ENCODE measurements at regions not wholly inside any gene's neighbourhood (a gene's known extent, or its start where the extent isn't known, plus 50 kb on each side); places are given as distances from the start of the nearest gene placed in this dataset.
"Not testable (repeated sequence)": the region's sequence is repeated elsewhere in the genome, so short reads cannot be mapped to it uniquely, and the experiment has no call there.

- no peaks in the 10 kb centered on the region for H3K27me3 Mint-ChIP-seq
- no peaks in the 10 kb centered on the region for H3K4me1 Mint-ChIP-seq
- no peak for ATAC-seq (replicated peaks; ENCODE audit: extremely low read depth, poor library complexity, severe bottlenecking)
- no peak overlapping the region for H3K4me3 Mint-ChIP-seq
- no peak for DNase-seq (ENCODE audit: low spot score in 2 of 2)
- no peaks in the 10 kb centered on the region for H3K9me3 Mint-ChIP-seq
- no peaks in the 10 kb centered on the region for H3K36me3 Mint-ChIP-seq (ENCODE audit: insufficient read depth)
- no peak overlapping the region for H3K27ac Mint-ChIP-seq (ENCODE audit: low read depth)
Observed at GRCh38 chr1:219560856-219561255, 52.0 kb downstream of the ZC3H11B start.

- no peaks in the 10 kb centered on the region for H3K9me3 Mint-ChIP-seq
- H3K4me3 Mint-ChIP-seq: no peak overlapping the region
- no peaks in the 10 kb centered on the region for H3K4me1 Mint-ChIP-seq
- DNase-seq (ENCODE audit: low spot score in 2 of 2) (no peak), ATAC-seq (replicated peaks; ENCODE audit: extremely low read depth, poor library complexity, severe bottlenecking) (no peak)
- H3K27ac Mint-ChIP-seq (ENCODE audit: low read depth): no peak overlapping the region
- H3K27me3 Mint-ChIP-seq: no peaks in the 10 kb centered on the region
- H3K36me3 Mint-ChIP-seq (ENCODE audit: insufficient read depth): no peaks in the 10 kb centered on the region
Observed at GRCh38 chr1:219559899-219560298, 53.0 kb downstream of the ZC3H11B start.

- no peaks in the 10 kb centered on the region for H3K4me1 Mint-ChIP-seq
- ATAC-seq (replicated peaks; ENCODE audit: extremely low read depth, poor library complexity, severe bottlenecking) (no peak), DNase-seq (ENCODE audit: low spot score in 2 of 2) (no peak)
- no peaks in the 10 kb centered on the region for H3K27me3 Mint-ChIP-seq
- no peak overlapping the region for H3K27ac Mint-ChIP-seq (ENCODE audit: low read depth)
- H3K4me3 Mint-ChIP-seq: no peak overlapping the region
- no peaks in the 10 kb centered on the region for H3K9me3 Mint-ChIP-seq
- no peaks in the 10 kb centered on the region for H3K36me3 Mint-ChIP-seq (ENCODE audit: insufficient read depth)
Observed at GRCh38 chr1:219555806-219556205, 57.1 kb downstream of the ZC3H11B start.

GRCh38 chr1:219555031-219555692, 57.7 kb downstream of the ZC3H11B start:
- no peak for DNase-seq (ENCODE audit: low spot score in 2 of 2)
- H3K9me3 Mint-ChIP-seq: no peaks in the 10 kb centered on the region
- ATAC-seq (replicated peaks; ENCODE audit: extremely low read depth, poor library complexity, severe bottlenecking): no peak
- H3K4me3 Mint-ChIP-seq: no peak overlapping the region
- H3K27ac Mint-ChIP-seq (ENCODE audit: low read depth): no peak overlapping the region
- no peaks in the 10 kb centered on the region for H3K4me1 Mint-ChIP-seq
- H3K36me3 Mint-ChIP-seq (ENCODE audit: insufficient read depth): no peaks in the 10 kb centered on the region
- no peaks in the 10 kb centered on the region for H3K27me3 Mint-ChIP-seq

- no peaks in the 10 kb centered on the region for H3K27me3 Mint-ChIP-seq
- no peaks in the 10 kb centered on the region for H3K9me3 Mint-ChIP-seq
- H3K4me1 Mint-ChIP-seq: no peaks in the 10 kb centered on the region
- H3K4me3 Mint-ChIP-seq: no peak overlapping the region
- H3K27ac Mint-ChIP-seq (ENCODE audit: low read depth): no peak overlapping the region
- ATAC-seq (replicated peaks; ENCODE audit: extremely low read depth, poor library complexity, severe bottlenecking) (no peak), DNase-seq (ENCODE audit: low spot score in 2 of 2) (no peak)
- no peaks in the 10 kb centered on the region for H3K36me3 Mint-ChIP-seq (ENCODE audit: insufficient read depth)
Observed at GRCh38 chr1:219553934-219554502, 58.9 kb downstream of the ZC3H11B start.

- Mint-ChIP-seq H3K4me3 (no peak overlapping the region), H3K9me3 (no peaks in the 10 kb centered on the region), H3K36me3 (ENCODE audit: insufficient read depth) (no peaks in the 10 kb centered on the region), H3K4me1 (no peaks in the 10 kb centered on the region), H3K27ac (ENCODE audit: low read depth) (no peak overlapping the region), H3K27me3 (no peaks in the 10 kb centered on the region)
- no peak for DNase-seq (ENCODE audit: low spot score in 2 of 2)
- ATAC-seq (replicated peaks; ENCODE audit: extremely low read depth, poor library complexity, severe bottlenecking): no peak
Observed at GRCh38 chr1:219550201-219550600, 62.7 kb downstream of the ZC3H11B start.

- H3K27ac Mint-ChIP-seq (ENCODE audit: low read depth): no peak overlapping the region
- no peaks in the 10 kb centered on the region for H3K36me3 Mint-ChIP-seq (ENCODE audit: insufficient read depth)
- H3K4me1 Mint-ChIP-seq: no peaks in the 10 kb centered on the region
- no peak for DNase-seq (ENCODE audit: low spot score in 2 of 2)
- H3K4me3 Mint-ChIP-seq: no peak overlapping the region
- H3K9me3 Mint-ChIP-seq: peaks cover 4% of the 10 kb centered on the region
- no peak for ATAC-seq (replicated peaks; ENCODE audit: extremely low read depth, poor library complexity, severe bottlenecking)
- H3K27me3 Mint-ChIP-seq: no peaks in the 10 kb centered on the region
Observed at GRCh38 chr1:219549215-219549614, 63.7 kb downstream of the ZC3H11B start.

GRCh38 chr1:219548386-219548785, 64.5 kb downstream of the ZC3H11B start:
- Mint-ChIP-seq H3K27ac (ENCODE audit: low read depth) (no peak overlapping the region), H3K4me3 (no peak overlapping the region), H3K27me3 (no peaks in the 10 kb centered on the region), H3K36me3 (ENCODE audit: insufficient read depth) (no peaks in the 10 kb centered on the region), H3K9me3 (peaks cover 4% of the 10 kb centered on the region), H3K4me1 (no peaks in the 10 kb centered on the region)
- no peak for DNase-seq (ENCODE audit: low spot score in 2 of 2)
- ATAC-seq (replicated peaks; ENCODE audit: extremely low read depth, poor library complexity, severe bottlenecking): no peak

- H3K4me3 Mint-ChIP-seq: not testable (repeated sequence)
Observed at GRCh38 chr1:219545756-219546155, 67.1 kb downstream of the ZC3H11B start.

GRCh38 chr1:219544163-219544846, 68.6 kb downstream of the ZC3H11B start:
- Mint-ChIP-seq H3K36me3 (ENCODE audit: insufficient read depth) (no peaks in the 10 kb centered on the region), H3K4me1 (no peaks in the 10 kb centered on the region), H3K27ac (ENCODE audit: low read depth) (no peak overlapping the region), H3K4me3 (no peak overlapping the region), H3K27me3 (no peaks in the 10 kb centered on the region), H3K9me3 (peaks cover 4% of the 10 kb centered on the region)
- ATAC-seq (replicated peaks; ENCODE audit: extremely low read depth, poor library complexity, severe bottlenecking) (no peak), DNase-seq (ENCODE audit: low spot score in 2 of 2) (no peak)

More at GRCh38 chr1:219545756-219546155, 67.1 kb downstream of the ZC3H11B start:
- H3K9me3 Mint-ChIP-seq; H3K27me3 Mint-ChIP-seq; DNase-seq (ENCODE audit: low spot score in 2 of 2); H3K4me1 Mint-ChIP-seq; ATAC-seq (replicated peaks; ENCODE audit: extremely low read depth, poor library complexity, severe bottlenecking); H3K27ac Mint-ChIP-seq (ENCODE audit: low read depth); H3K36me3 Mint-ChIP-seq (ENCODE audit: insufficient read depth): not testable (repeated sequence)

GRCh38 chr1:219542828-219543518, 69.9 kb downstream of the ZC3H11B start:
- Mint-ChIP-seq H3K4me3 (no peak overlapping the region), H3K27ac (ENCODE audit: low read depth) (no peak overlapping the region), H3K36me3 (ENCODE audit: insufficient read depth) (no peaks in the 10 kb centered on the region), H3K27me3 (no peaks in the 10 kb centered on the region), H3K9me3 (peaks cover 4% of the 10 kb centered on the region), H3K4me1 (no peaks in the 10 kb centered on the region)
- ATAC-seq (replicated peaks; ENCODE audit: extremely low read depth, poor library complexity, severe bottlenecking) (no peak), DNase-seq (ENCODE audit: low spot score in 2 of 2) (no peak)

- H3K9me3 Mint-ChIP-seq: peaks cover 4% of the 10 kb centered on the region
- no peaks in the 10 kb centered on the region for H3K27me3 Mint-ChIP-seq
- no peak for ATAC-seq (replicated peaks; ENCODE audit: extremely low read depth, poor library complexity, severe bottlenecking)
- H3K36me3 Mint-ChIP-seq (ENCODE audit: insufficient read depth): no peaks in the 10 kb centered on the region
- no peak for DNase-seq (ENCODE audit: low spot score in 2 of 2)
- H3K27ac Mint-ChIP-seq (ENCODE audit: low read depth): no peak overlapping the region
- H3K4me1 Mint-ChIP-seq: no peaks in the 10 kb centered on the region
- H3K4me3 Mint-ChIP-seq: no peak overlapping the region
Observed at GRCh38 chr1:219541946-219542345, 71.0 kb downstream of the ZC3H11B start.

Data from central memory CD8-positive, alpha-beta T cell (primary cell).